ENCODE measurements at regions not wholly inside any gene's neighbourhood (a gene's known extent, or its start where the extent isn't known, plus 50 kb on each side); places are given as distances from the start of the nearest gene placed in this dataset.
"Not testable (repeated sequence)": the region's sequence is repeated elsewhere in the genome, so short reads cannot be mapped to it uniquely, and the experiment has no call there.

- no peak for DNase-seq
These were observed 93.3 kb downstream of the ACTL7B start for GRCh38 chr9:108762348-108763055.

GRCh38 chr9:108761655-108762347 is 94.0 kb downstream of the ACTL7B start:
- no peak for DNase-seq

- DNase-seq = no peak
These were observed 94.9 kb downstream of the ACTL7B start for GRCh38 chr9:108760841-108761240.

GRCh38 chr9:108759835-108760234 is 96.0 kb downstream of the ACTL7B start:
- DNase-seq = no peak

GRCh38 chr9:108759399-108759798 is 96.4 kb downstream of the ACTL7B start:
- DNase-seq = no peak

GRCh38 chr9:108756746-108757490 is 98.9 kb downstream of the ACTL7B start:
- no peak for DNase-seq

- DNase-seq = no peak
These were observed 99.8 kb downstream of the ACTL7B start for GRCh38 chr9:108755979-108756378.

- no peak for DNase-seq
These were observed 104.4 kb downstream of the ACTL7B start for GRCh38 chr9:108751369-108751768.

GRCh38 chr9:108750661-108751215 is 105.0 kb downstream of the ACTL7B start:
- DNase-seq = no peak

- no peak for DNase-seq
These were observed 107.0 kb downstream of the ACTL7B start for GRCh38 chr9:108748776-108749175.

- no peak for DNase-seq
These were observed 108.9 kb downstream of the ACTL7B start for GRCh38 chr9:108746864-108747263.

GRCh38 chr9:108746001-108746400 is 109.8 kb downstream of the ACTL7B start:
- DNase-seq = no peak

- DNase-seq = no peak
These were observed 111.1 kb downstream of the ACTL7B start for GRCh38 chr9:108744641-108745040.

- DNase-seq = peak; percentile 76
These were observed 111.8 kb downstream of the ACTL7B start for GRCh38 chr9:108743901-108744371.

- DNase-seq = peak; percentile 47
These were observed 112.4 kb downstream of the ACTL7B start for GRCh38 chr9:108743416-108743815.

GRCh38 chr9:108742191-108742590 is 113.6 kb downstream of the ACTL7B start:
- no peak for DNase-seq

- not testable (repeated sequence) for DNase-seq
These were observed 124.5 kb downstream of the ACTL7B start for GRCh38 chr9:108731292-108731691.

GRCh38 chr9:108727580-108728111 is 128.1 kb downstream of the ACTL7B start:
- peak; percentile 15 for DNase-seq

GRCh38 chr9:108724652-108725051 is 131.1 kb downstream of the ACTL7B start:
- no peak for DNase-seq

GRCh38 chr9:108724122-108724521 is 131.7 kb downstream of the ACTL7B start:
- no peak for DNase-seq

- no peak for DNase-seq
These were observed 133.4 kb downstream of the ACTL7B start for GRCh38 chr9:108722396-108722795.

GRCh38 chr9:108720191-108720642 is 135.6 kb downstream of the ACTL7B start:
- no peak for DNase-seq

- DNase-seq = no peak
These were observed 145.4 kb downstream of the ACTL7B start for GRCh38 chr9:108710424-108710823.
